Endothelial cell of umbilical vein (primary cell): ENCODE measurements at regions not wholly inside any gene's neighbourhood (a gene's known extent, or its start where the extent isn't known, plus 50 kb on each side); places are given as distances from the start of the nearest gene placed in this dataset.
"Not testable (repeated sequence)": the region's sequence is repeated elsewhere in the genome, so short reads cannot be mapped to it uniquely, and the experiment has no call there.

Experiments used
- CTCF ChIP-seq, 2 donors: IDR thresholded peaks; 1 replicate in 1 of 2; 2 replicates in 1 of 2; pipeline ENCODE4 v1.5.1; 2011; ENCODE audit warnings: low read length in 2 of 2, mild to moderate bottlenecking in 2 of 2, moderate library complexity in 2 of 2, control low read depth in 1 of 2, inconsistent platforms in 1 of 2, low read depth in 1 of 2; ENCODE audit not compliant: insufficient read depth in 1 of 2; ENCODE audit errors: extremely low read depth in 1 of 2
- EZH2 ChIP-seq: IDR thresholded peaks from 2 replicates; pipeline ENCODE4 v1.6.1; 2012; ENCODE audit warnings: borderline replicate concordance, low read depth, mild to moderate bottlenecking, moderate library complexity, low read length, inconsistent platforms; ENCODE audit not compliant: severe bottlenecking
- POLR2A ChIP-seq: IDR thresholded peaks from 2 replicates; pipeline ENCODE4 v1.6.1; 2012; ENCODE audit warnings: low read depth, mild to moderate bottlenecking, control low read depth, low read length

GRCh38 chr15:22735067-22735466 is 51.4 kb upstream of the NIPA1 start:
- not testable (repeated sequence) for TF ChIP-seq CTCF (IDR thresholded peaks at IDR 0.05; ENCODE audit: extremely low read depth in 1 of 2, insufficient read depth in 1 of 2, low read depth in 1 of 2, low read length in 2 of 2); POLR2A; EZH2
